Heart left ventricle (tissue), 13 donors: ENCODE measurements at regions not wholly inside any gene's neighbourhood (a gene's known extent, or its start where the extent isn't known, plus 50 kb on each side); places are given as distances from the start of the nearest gene placed in this dataset.

Experiments
- CTCF ChIP-seq, 12 donors: fragments of 200-600 bp; sonication (generic) in 4 of 12; IDR thresholded peaks; one replicate each; pipeline versions ENCODE4 v1.5.0 to v1.8.0; 2018 to 2022; ENCODE audit warnings: antibody characterized with exemption in 12 of 12, mild to moderate bottlenecking in 5 of 12
- POLR2A ChIP-seq, 2 donors: fragments of 450-650 bp; IDR thresholded peaks; one replicate each; pipeline ENCODE4 v1.6.1; 2017; ENCODE audit warnings: antibody characterized with exemption in 2 of 2, mild to moderate bottlenecking in 2 of 2, moderate library complexity in 2 of 2
- donor health status: ischemic (EF 13 %, LVEDD 7.1; RV severe dilation, severe dysfunction).
- donor health status: DM: no; HTN: yes; CAD: no.
- donor health status: DM: no; HTN: no; CAD: no.
- donor health status: ischemic (EF 25% LVEDD 6.9; RV normal size, moderate dysfunction).
- donor health status: ischemic (EF 25% LVEDD 5.7; RV mildly dilated, moderate dysfunction).
- donor health status: ischemic (EF 35%, LVEDD 5.7; RV mildly dilated, moderate dysfunction).
- donor health status: nonischemic (EF 11% LVEDD 7.7; RV severe dilation, severe dysfunction).
- donor health status: DM: yes; HTN: yes; CAD: no.
- donor health status: PGD.
- donor health status: ischemic (EF 29% LVEDD 5.4; RV normal size, mild dysfunction).
- donor health status: nonischemic (EF 23%, LVEDD 6.1; RV moderate dilation, normal function).

- TF ChIP-seq CTCF (IDR thresholded peaks at IDR 0.05) (no peak), POLR2A (IDR thresholded peaks at IDR 0.05) (no peak)
Measured at GRCh38 chr1:172793823-172794222, 134.9 kb downstream of the FASLG start.
